A549 (cell line): ENCODE measurements at regions not wholly inside any gene's neighbourhood (a gene's known extent, or its start where the extent isn't known, plus 50 kb on each side); places are given as distances from the start of the nearest gene placed in this dataset.

Source experiments
- ATAC-seq, 2 experiments: fragments of 200-7000 bp in 1 of 2; fragments of >200 bp in 1 of 2; cut with Nextera tagmentation in 1 of 2; cut with Tn5 transposase in 1 of 2; 3 replicates each; pipeline versions ENCODE4 v1.8.0 to v1.9.1; 2018 to 2020; ENCODE audit warnings: mild to moderate bottlenecking in 1 of 2, moderate library complexity in 1 of 2
- CTCF ChIA-PET: fragments of 300-600 bp; sonication (Branson Sonifier 250); formaldehyde crosslinking; extraction: SDS; loops from one replicate; lab custom pipeline; 2021; ENCODE audit warnings: antibody characterized with exemption, inconsistent platforms; lab: Yijun Ruan, JAX
- POLR2A ChIA-PET: fragments of 350-600 bp; formaldehyde crosslinking; extraction: SDS; loops from one replicate; lab custom pipeline; 2021; ENCODE audit warnings: antibody characterized with exemption, inconsistent platforms; lab: Yijun Ruan, JAX
- DNase-seq, 2 experiments: peaks; one replicate each; pipeline versions ENCODE4 v3.0.0 to v3.0.0-alpha.2; 2011 to 2016; ENCODE audit warnings: low read depth in 1 of 2, low spot score in 1 of 2
- FAIRE-seq: peaks from 2 replicates; lab custom pipeline; 2011; peaks lifted over from hg19 to GRCh38; lab: Jason Lieb, UNC
- H3K27ac ChIP-seq, 2 experiments: fragments of >200 bp; sonication (Bioruptor Twin); formaldehyde crosslinking; 3 replicates each; pipeline ENCODE4 v1.5.1; 2016 to 2017
- H3K4me1 ChIP-seq: fragments of >200 bp; sonication (Bioruptor Twin); formaldehyde crosslinking; 3 replicates; pipeline ENCODE4 v1.6.1; 2016
- H3K4me2 ChIP-seq: fragments of >200 bp; sonication (Bioruptor Twin); formaldehyde crosslinking; 3 replicates; pipeline ENCODE4 v1.6.1; 2016
- H3K4me3 ChIP-seq: fragments of >200 bp; sonication (Bioruptor Twin); formaldehyde crosslinking; 3 replicates; pipeline ENCODE4 v1.5.1; 2016
- H3K9me3 ChIP-seq: fragments of >200 bp; sonication (Bioruptor Twin); formaldehyde crosslinking; 3 replicates; pipeline ENCODE4 v1.6.1; 2016
- EHMT2 ChIP-seq: fragments of 200-600 bp; sonication (generic); IDR thresholded peaks from 2 replicates; pipeline ENCODE4 v1.6.1; 2016; ENCODE audit warnings: antibody characterized with exemption, low read depth, mild to moderate bottlenecking, moderate library complexity
- ESRRA ChIP-seq: fragments of 150-350 bp; IDR thresholded peaks from 2 replicates; pipeline ENCODE4 v1.6.1; 2014; ENCODE audit warnings: mild to moderate bottlenecking, low read length, borderline replicate concordance
- FOSB ChIP-seq: fragments of 250-450 bp; sonication (Bioruptor Pico); IDR thresholded peaks from 2 replicates; pipeline ENCODE4 v1.5.0; 2020; ENCODE audit warnings: mild to moderate bottlenecking, moderate library complexity
- FOXS1 ChIP-seq: fragments of 250-450 bp; sonication (Bioruptor Pico); IDR thresholded peaks from 2 replicates; pipeline ENCODE4 v1.5.0; 2020; ENCODE audit warnings: mild to moderate bottlenecking, moderate library complexity
- HOXA7 ChIP-seq: fragments of 250-450 bp; sonication (Bioruptor Pico); IDR thresholded peaks from 2 replicates; pipeline ENCODE4 v1.5.0; 2020; ENCODE audit warnings: mild to moderate bottlenecking, moderate library complexity
- HOXB13 ChIP-seq: fragments of 250-450 bp; sonication (Bioruptor Pico); IDR thresholded peaks from 2 replicates; pipeline ENCODE4 v1.5.0; 2020; ENCODE audit warnings: low read depth, mild to moderate bottlenecking, moderate library complexity
- JUN ChIP-seq, 2 experiments: fragments of >200 bp; sonication (Bioruptor Twin); formaldehyde crosslinking; IDR thresholded peaks; 2 replicates in 1 of 2; 3 replicates in 1 of 2; pipeline ENCODE4 v1.6.1; 2016 to 2017
- KDM5A ChIP-seq: fragments of 200-600 bp; sonication (generic); IDR thresholded peaks from 2 replicates; pipeline ENCODE4 v1.6.1; 2016; ENCODE audit warnings: antibody characterized with exemption, mild to moderate bottlenecking
- MAFK ChIP-seq: fragments of 450-650 bp; IDR thresholded peaks from 2 replicates; pipeline ENCODE4 v1.6.1; 2014; ENCODE audit not compliant: partially characterized antibody
- MAZ ChIP-seq: fragments of 150-350 bp; IDR thresholded peaks from 2 replicates; pipeline ENCODE4 v1.6.1; 2014; ENCODE audit warnings: antibody characterized with exemption, low read depth, low read length, borderline replicate concordance
- PHF8 ChIP-seq: fragments of 200-600 bp; sonication (generic); IDR thresholded peaks from 2 replicates; pipeline ENCODE4 v1.6.1; 2016; ENCODE audit warnings: low read depth, mild to moderate bottlenecking, antibody characterized with exemption, moderate library complexity, borderline replicate concordance
- POLR2A ChIP-seq: IDR thresholded peaks from 2 replicates; pipeline ENCODE4 v1.6.1; 2012; ENCODE audit warnings: mild to moderate bottlenecking, low read length
- POLR2AphosphoS2 ChIP-seq: conservative IDR thresholded peaks from 2 replicates; pipeline ENCODE4 v1.6.1; 2012; ENCODE audit warnings: low read length, improper control_type of control experiment, inconsistent platforms
- RAD21 ChIP-seq, 2 experiments: fragments of >200 bp in 1 of 2; sonication (Bioruptor Twin) in 1 of 2; formaldehyde crosslinking in 1 of 2; IDR thresholded peaks in 1 of 2; conservative IDR thresholded peaks in 1 of 2; 2 replicates in 1 of 2; 3 replicates in 1 of 2; pipeline ENCODE4 v1.6.1; 2012 to 2018; ENCODE audit warnings: inconsistent platforms in 1 of 2
- RARB ChIP-seq: fragments of 250-450 bp; sonication (Bioruptor Pico); IDR thresholded peaks from 2 replicates; pipeline ENCODE4 v1.8.0; 2021; ENCODE audit warnings: mild to moderate bottlenecking, moderate library complexity
- RCOR1 ChIP-seq: fragments of 150-350 bp; IDR thresholded peaks from 2 replicates; pipeline ENCODE4 v1.6.1; 2014; ENCODE audit warnings: antibody characterized with exemption, low read length, low read depth
- RFX5 ChIP-seq: fragments of 450-650 bp; IDR thresholded peaks from 2 replicates; pipeline ENCODE4 v1.7.1; 2014; ENCODE audit warnings: antibody characterized with exemption, mild to moderate bottlenecking, moderate library complexity
- SMC3 ChIP-seq: fragments of >200 bp; sonication (Bioruptor Twin); formaldehyde crosslinking; IDR thresholded peaks from 3 replicates; pipeline ENCODE4 v1.6.1; 2018; ENCODE audit warnings: inconsistent platforms
- ZC3H11A ChIP-seq: fragments of 450-650 bp; IDR thresholded peaks from 2 replicates; pipeline ENCODE4 v1.6.1; 2014; ENCODE audit warnings: antibody characterized with exemption, mild to moderate bottlenecking
- ZFP36 ChIP-seq: fragments of 450-650 bp; IDR thresholded peaks from 2 replicates; pipeline ENCODE4 v1.6.1; 2014; ENCODE audit warnings: borderline replicate concordance; ENCODE audit not compliant: partially characterized antibody
- ZNF302 ChIP-seq: fragments of 250-450 bp; sonication (Bioruptor Pico); IDR thresholded peaks from 2 replicates; pipeline ENCODE4 v1.9.0; 2021; ENCODE audit warnings: inconsistent platforms, mild to moderate bottlenecking, moderate library complexity
- WGBS: methylation state at CpG from one replicate; pipeline ENCODE4 v1.1.6; 2017; ENCODE audit errors: missing lambda C conversion rate; 5-methylcytosine and 5-hydroxymethylcytosine counted together
- TF ChIP-seq, protein P1 (sequence below): fragments of 250-450 bp; sonication (Bioruptor Pico); IDR thresholded peaks from 2 replicates; pipeline ENCODE4 v1.5.0; 2020; ENCODE audit warnings: low read depth, mild to moderate bottlenecking, moderate library complexity
- TF ChIP-seq, protein P2 (sequence below): fragments of >200 bp; sonication (Bioruptor Twin); formaldehyde crosslinking; IDR thresholded peaks from 3 replicates; pipeline ENCODE4 v1.5.1; 2016
- TF ChIP-seq, protein P3 (sequence below): IDR thresholded peaks from 2 replicates; pipeline ENCODE4 v1.6.1; 2012
- TF ChIP-seq, protein P4 (sequence below): IDR thresholded peaks from 2 replicates; pipeline ENCODE4 v1.6.1; 2012
- TF ChIP-seq, protein P5 (sequence below): IDR thresholded peaks from 2 replicates; pipeline ENCODE4 v1.6.1; 2012; ENCODE audit warnings: low read depth, borderline replicate concordance

DNA sequence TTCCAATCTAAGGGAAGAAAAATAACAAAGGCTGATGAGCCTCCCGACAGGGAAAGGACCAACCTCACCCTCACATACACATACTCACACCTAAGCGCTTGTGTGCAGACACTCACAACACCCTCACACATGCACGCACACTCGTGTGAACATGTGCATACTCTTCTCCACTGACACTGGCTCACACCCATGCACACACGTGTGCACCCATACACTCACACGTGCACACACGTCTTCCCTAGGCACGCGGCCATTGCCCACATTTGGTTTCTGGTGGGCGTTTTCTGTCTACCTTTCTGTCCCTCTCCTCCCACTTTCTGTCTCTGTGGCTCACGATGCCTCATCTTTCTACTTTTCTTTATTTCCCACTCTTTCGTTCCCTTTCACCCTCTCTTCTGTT, 169.7 kb upstream of the MVB12B start:
- 60% methylated on average over 12 of the region's 12 CpGs for WGBS
- Histone ChIP-seq H3K9me3 (no peaks in the 10 kb centered on the region), H3K4me1 (no peaks in the 10 kb centered on the region), H3K4me2 (no peak overlapping the region), H3K4me3 (no peak overlapping the region), H3K27ac (no peak overlapping the region)
- ATAC-seq, result no peak
- TF ChIP-seq MAFK (no peak), RFX5 (no peak), ZNF302 (no peak), ZFP36 (no peak), HOXB13 (no peak), HOXA7 (no peak), RARB (no peak), KDM5A (no peak), MAZ (no peak), EHMT2 (no peak)
- TF ChIP-seq, protein P1, sequence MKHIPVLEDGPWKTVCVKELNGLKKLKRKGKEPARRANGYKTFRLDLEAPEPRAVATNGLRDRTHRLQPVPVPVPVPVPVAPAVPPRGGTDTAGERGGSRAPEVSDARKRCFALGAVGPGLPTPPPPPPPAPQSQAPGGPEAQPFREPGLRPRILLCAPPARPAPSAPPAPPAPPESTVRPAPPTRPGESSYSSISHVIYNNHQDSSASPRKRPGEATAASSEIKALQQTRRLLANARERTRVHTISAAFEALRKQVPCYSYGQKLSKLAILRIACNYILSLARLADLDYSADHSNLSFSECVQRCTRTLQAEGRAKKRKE (CRISPR knock-in tag), result no peak
- TF ChIP-seq, protein P2, sequence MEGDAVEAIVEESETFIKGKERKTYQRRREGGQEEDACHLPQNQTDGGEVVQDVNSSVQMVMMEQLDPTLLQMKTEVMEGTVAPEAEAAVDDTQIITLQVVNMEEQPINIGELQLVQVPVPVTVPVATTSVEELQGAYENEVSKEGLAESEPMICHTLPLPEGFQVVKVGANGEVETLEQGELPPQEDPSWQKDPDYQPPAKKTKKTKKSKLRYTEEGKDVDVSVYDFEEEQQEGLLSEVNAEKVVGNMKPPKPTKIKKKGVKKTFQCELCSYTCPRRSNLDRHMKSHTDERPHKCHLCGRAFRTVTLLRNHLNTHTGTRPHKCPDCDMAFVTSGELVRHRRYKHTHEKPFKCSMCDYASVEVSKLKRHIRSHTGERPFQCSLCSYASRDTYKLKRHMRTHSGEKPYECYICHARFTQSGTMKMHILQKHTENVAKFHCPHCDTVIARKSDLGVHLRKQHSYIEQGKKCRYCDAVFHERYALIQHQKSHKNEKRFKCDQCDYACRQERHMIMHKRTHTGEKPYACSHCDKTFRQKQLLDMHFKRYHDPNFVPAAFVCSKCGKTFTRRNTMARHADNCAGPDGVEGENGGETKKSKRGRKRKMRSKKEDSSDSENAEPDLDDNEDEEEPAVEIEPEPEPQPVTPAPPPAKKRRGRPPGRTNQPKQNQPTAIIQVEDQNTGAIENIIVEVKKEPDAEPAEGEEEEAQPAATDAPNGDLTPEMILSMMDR, result no peak
- no peak for DNase-seq
- POLR2A ChIA-PET, result no interaction called here
- CTCF ChIA-PET, result interaction anchor here (1.2 kb wide), 1 partner anchor 21 kb away, joined by 4 read pairs; no protein-coding TSS in a partner anchor
- FAIRE-seq, result no peak

DNA sequence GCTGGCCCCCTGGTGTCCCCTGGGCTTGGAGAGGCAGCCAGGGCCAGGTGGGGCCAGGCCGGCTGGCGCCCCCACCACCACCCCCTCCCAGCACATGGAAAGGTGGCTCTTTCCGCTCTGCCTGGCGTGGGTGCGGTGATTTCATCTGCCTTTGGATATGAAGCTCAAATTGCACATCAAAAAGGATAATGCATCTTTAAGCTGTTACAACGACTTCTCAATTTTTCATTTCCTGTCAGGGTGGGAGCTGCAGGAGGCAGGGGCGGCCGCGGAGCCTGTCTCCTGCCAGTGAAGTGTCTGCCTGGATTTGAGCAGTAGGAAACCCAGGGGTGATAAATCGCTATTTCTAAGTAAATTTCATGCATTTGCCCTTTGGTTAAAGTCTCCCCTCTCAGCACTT, 169.2 kb upstream of the MVB12B start:
- 67% methylated on average over 10 of the region's 10 CpGs for WGBS
- DNase-seq (no peak), ATAC-seq (no peak), FAIRE-seq (no peak)
- H3K4me1 ChIP-seq, result no peaks in the 10 kb centered on the region
- no peak overlapping the region for H3K27ac ChIP-seq
- no peak overlapping the region for H3K4me3 ChIP-seq
- TF ChIP-seq SMC3 (no peak), POLR2A (no peak), HOXA7 (no peak), ZNF302 (no peak), JUN (IDR thresholded peaks at IDR 0.05) (no peak), PHF8 (no peak), RCOR1 (no peak), KDM5A (no peak), RAD21 (conservative IDR thresholded peaks at IDR 0.05 in 1 of 2, IDR thresholded peaks at IDR 0.05 in 1 of 2) (no peak), ESRRA (no peak), FOSB (no peak), ZC3H11A (no peak), FOXS1 (CRISPR knock-in tag) (no peak), POLR2AphosphoS2 (no peak)
- TF ChIP-seq, protein P3, sequence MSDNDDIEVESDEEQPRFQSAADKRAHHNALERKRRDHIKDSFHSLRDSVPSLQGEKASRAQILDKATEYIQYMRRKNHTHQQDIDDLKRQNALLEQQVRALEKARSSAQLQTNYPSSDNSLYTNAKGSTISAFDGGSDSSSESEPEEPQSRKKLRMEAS, result no peak
- TF ChIP-seq, protein P4, sequence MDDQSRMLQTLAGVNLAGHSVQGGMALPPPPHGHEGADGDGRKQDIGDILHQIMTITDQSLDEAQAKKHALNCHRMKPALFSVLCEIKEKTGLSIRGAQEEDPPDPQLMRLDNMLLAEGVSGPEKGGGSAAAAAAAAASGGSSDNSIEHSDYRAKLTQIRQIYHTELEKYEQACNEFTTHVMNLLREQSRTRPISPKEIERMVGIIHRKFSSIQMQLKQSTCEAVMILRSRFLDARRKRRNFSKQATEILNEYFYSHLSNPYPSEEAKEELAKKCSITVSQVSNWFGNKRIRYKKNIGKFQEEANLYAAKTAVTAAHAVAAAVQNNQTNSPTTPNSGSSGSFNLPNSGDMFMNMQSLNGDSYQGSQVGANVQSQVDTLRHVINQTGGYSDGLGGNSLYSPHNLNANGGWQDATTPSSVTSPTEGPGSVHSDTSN, result no peak
- TF ChIP-seq, protein P5, sequence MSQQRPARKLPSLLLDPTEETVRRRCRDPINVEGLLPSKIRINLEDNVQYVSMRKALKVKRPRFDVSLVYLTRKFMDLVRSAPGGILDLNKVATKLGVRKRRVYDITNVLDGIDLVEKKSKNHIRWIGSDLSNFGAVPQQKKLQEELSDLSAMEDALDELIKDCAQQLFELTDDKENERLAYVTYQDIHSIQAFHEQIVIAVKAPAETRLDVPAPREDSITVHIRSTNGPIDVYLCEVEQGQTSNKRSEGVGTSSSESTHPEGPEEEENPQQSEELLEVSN, result no peak
- ChIA-PET POLR2A (no interaction called here), CTCF (interaction anchor here (0.6 to 1.2 kb wide), 2 partner anchors 22 to 902 kb away, joined by 4 read pairs; no protein-coding TSS in a partner anchor)
- H3K9me3 ChIP-seq, result no peaks in the 10 kb centered on the region
- H3K4me2 ChIP-seq, result no peak overlapping the region
